HG03575 (cell line): ENCODE measurements at regions not wholly inside any gene's neighbourhood (a gene's known extent, or its start where the extent isn't known, plus 50 kb on each side); places are given as distances from the start of the nearest gene placed in this dataset.

ENCODE experiments used
- ATAC-seq: cut with Tn5 transposase; IDR thresholded peaks from one replicate; pipeline ENCODE4 v1.9.1; 2021; ENCODE audit not compliant: unreplicated experiment, insufficient number of reproducible peaks, low FRiP score; ENCODE audit errors: extremely low read depth

DNA sequence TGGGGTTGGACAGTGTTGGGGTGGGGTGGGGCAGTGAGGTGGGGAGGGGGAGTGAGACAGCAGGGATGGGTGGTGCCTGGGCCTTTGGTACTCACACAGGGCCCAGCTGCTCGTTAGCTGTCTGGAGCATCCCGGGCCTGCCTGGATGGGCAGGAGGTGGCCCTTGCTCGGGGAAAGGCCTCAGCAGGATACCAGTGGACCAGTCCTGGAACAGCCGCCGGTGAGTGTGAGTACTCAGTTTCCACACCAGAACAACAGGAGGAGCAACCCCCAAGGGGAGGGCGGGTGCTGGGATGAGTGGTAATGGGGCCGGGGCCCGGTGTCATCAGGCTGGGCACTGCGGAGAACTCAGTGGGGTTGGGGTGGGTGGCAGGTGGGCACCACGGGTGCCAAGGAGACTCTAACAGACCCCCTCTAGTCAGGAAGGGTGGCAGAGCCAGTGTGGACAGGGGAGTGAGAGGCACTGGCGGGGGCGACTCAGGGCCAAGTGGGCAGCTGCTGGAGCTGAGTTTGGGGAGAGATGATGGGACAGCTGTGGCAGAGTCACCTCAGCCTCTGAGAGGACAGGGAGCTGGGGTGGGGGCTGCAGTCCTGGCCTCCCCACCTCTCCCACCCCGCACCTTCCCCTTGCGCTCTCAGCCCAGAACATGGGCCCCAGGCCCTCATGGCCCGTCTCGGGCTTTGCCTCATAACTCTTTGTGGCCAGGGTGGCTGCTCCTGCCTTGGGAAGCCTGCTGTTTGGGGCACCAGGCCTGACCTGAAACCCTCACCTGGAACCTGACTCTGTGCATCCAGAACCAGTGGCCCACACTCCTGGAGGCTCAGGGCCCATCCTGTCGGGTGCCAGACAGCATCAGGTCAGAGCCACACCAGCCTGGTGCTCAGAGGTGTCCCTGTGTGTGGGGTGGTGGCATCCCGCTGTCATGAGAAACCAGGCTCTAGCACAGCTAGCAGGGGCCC, 52.1 kb upstream of the PRR23E start:
- ATAC-seq: no peak

- ATAC-seq: no peak
These were observed 50.8 kb upstream of the PRR23E start for GRCh38 chr3:127141921-127142730.
